ENCODE measurements at regions not wholly inside any gene's neighbourhood (a gene's known extent, or its start where the extent isn't known, plus 50 kb on each side); places are given as distances from the start of the nearest gene placed in this dataset.

- POLR2A ChIA-PET, result no interaction called here
- DNase-seq (peak; percentile 66), ATAC-seq (peak; percentile 91)
- peaks cover 20% of the 10 kb centered on the region for H3K4me1 Mint-ChIP-seq (ENCODE audit: low read depth)
- peak overlapping the region; percentile 87 for H3K27ac Mint-ChIP-seq
- H3K4me3 Mint-ChIP-seq, result peak overlapping the region; percentile 64
- peaks cover 14% of the 10 kb centered on the region for H3K36me3 Mint-ChIP-seq (ENCODE audit: low read depth)
- H3K27me3 Mint-ChIP-seq (ENCODE audit: low read depth), result no peaks in the 10 kb centered on the region
- peaks cover 25% of the 10 kb centered on the region for H3K9me3 Mint-ChIP-seq (ENCODE audit: insufficient read depth)
- CTCF ChIA-PET, result interaction anchor here (0.7 to 1.1 kb wide), 2 partner anchors 56 to 82 kb away, joined by 3 read pairs; no protein-coding TSS in a partner anchor
Measured at GRCh38 chr18:38940863-38941531, 1375.4 kb upstream of the CELF4 start.

DNA sequence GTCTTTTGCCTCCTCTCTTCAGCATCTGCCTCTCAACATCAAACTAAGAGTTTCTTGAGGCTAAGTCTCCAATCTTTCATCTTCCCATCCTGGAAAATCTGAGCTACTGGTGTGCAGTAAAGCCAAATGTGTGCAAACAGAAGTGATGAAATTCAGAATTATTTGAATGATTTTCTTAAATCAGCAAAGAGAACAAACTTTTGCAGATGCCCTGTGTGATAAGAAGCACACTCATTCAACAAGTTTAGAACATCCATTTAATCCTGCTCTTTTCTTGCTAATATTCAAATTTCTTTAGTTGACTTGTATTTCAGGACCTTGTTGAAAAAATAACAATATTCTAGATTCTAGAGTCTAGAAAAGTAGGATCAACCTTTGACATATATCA lies 1374.9 kb upstream of the CELF4 start:
- H3K36me3 Mint-ChIP-seq (ENCODE audit: low read depth), result peaks cover 14% of the 10 kb centered on the region
- POLR2A ChIA-PET, result no interaction called here
- H3K27ac Mint-ChIP-seq, result peak overlapping the region; percentile 87
- peaks cover 20% of the 10 kb centered on the region for H3K4me1 Mint-ChIP-seq (ENCODE audit: low read depth)
- DNase-seq (no peak), ATAC-seq (no peak)
- H3K27me3 Mint-ChIP-seq (ENCODE audit: low read depth), result no peaks in the 10 kb centered on the region
- peaks cover 25% of the 10 kb centered on the region for H3K9me3 Mint-ChIP-seq (ENCODE audit: insufficient read depth)
- H3K4me3 Mint-ChIP-seq, result no peak overlapping the region
- CTCF ChIA-PET, result interaction anchor here (1.1 kb wide), 1 partner anchor 83 kb away, joined by 3 read pairs; no protein-coding TSS in a partner anchor

- H3K27me3 Mint-ChIP-seq (ENCODE audit: low read depth), result no peaks in the 10 kb centered on the region
- H3K9me3 Mint-ChIP-seq (ENCODE audit: insufficient read depth), result peaks cover 7% of the 10 kb centered on the region
- DNase-seq (no peak), ATAC-seq (no peak)
- ChIA-PET CTCF (no interaction called here), POLR2A (no interaction called here)
- no peaks in the 10 kb centered on the region for H3K36me3 Mint-ChIP-seq (ENCODE audit: low read depth)
- H3K27ac Mint-ChIP-seq, result no peak overlapping the region
- no peak overlapping the region for H3K4me3 Mint-ChIP-seq
- no peaks in the 10 kb centered on the region for H3K4me1 Mint-ChIP-seq (ENCODE audit: low read depth)
Measured at GRCh38 chr18:38933910-38934510, 1368.4 kb upstream of the CELF4 start.

DNA sequence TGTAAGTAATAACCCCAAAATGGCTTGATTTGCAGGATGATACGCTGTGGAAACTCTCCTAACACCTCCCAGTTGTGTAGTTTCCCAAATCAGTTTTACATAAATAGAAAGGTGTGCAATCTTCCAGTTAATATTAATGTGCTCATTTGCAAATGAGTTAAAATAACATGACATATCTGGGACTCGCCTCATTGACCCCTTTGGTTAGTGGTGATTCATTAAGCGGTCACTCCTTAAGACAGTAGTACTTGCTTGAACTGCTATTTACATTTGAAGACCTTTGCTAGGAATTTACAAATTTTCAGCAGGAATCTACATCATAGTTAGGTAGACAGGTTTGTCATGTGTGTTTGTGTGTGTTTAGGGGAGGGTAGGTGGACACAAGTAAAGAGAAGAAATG lies 1367.7 kb upstream of the CELF4 start:
- no peak for DNase-seq
- Mint-ChIP-seq H3K9me3 (ENCODE audit: insufficient read depth) (no peaks in the 10 kb centered on the region), H3K36me3 (ENCODE audit: low read depth) (no peaks in the 10 kb centered on the region), H3K4me3 (no peak overlapping the region), H3K4me1 (ENCODE audit: low read depth) (no peaks in the 10 kb centered on the region), H3K27me3 (ENCODE audit: low read depth) (no peaks in the 10 kb centered on the region), H3K27ac (no peak overlapping the region)
- no peak for ATAC-seq
- POLR2A ChIA-PET, result no interaction called here
- CTCF ChIA-PET, result no interaction called here

GRCh38 chr18:38932752-38933151 lies 1367.2 kb upstream of the CELF4 start:
- Mint-ChIP-seq H3K27me3 (ENCODE audit: low read depth) (no peaks in the 10 kb centered on the region), H3K36me3 (ENCODE audit: low read depth) (no peaks in the 10 kb centered on the region), H3K27ac (no peak overlapping the region), H3K9me3 (ENCODE audit: insufficient read depth) (no peaks in the 10 kb centered on the region), H3K4me3 (no peak overlapping the region), H3K4me1 (ENCODE audit: low read depth) (no peaks in the 10 kb centered on the region)
- ATAC-seq (no peak), DNase-seq (no peak)
- CTCF ChIA-PET, result no interaction called here
- POLR2A ChIA-PET, result no interaction called here

GRCh38 chr18:38931754-38932050 lies 1366.1 kb upstream of the CELF4 start:
- Mint-ChIP-seq H3K27ac (no peak overlapping the region), H3K4me1 (ENCODE audit: low read depth) (no peaks in the 10 kb centered on the region), H3K36me3 (ENCODE audit: low read depth) (no peaks in the 10 kb centered on the region), H3K27me3 (ENCODE audit: low read depth) (no peaks in the 10 kb centered on the region), H3K9me3 (ENCODE audit: insufficient read depth) (no peaks in the 10 kb centered on the region), H3K4me3 (no peak overlapping the region)
- DNase-seq (no peak), ATAC-seq (no peak)
- ChIA-PET POLR2A (no interaction called here), CTCF (no interaction called here)

GRCh38 chr18:38930881-38931753 lies 1365.5 kb upstream of the CELF4 start:
- Mint-ChIP-seq H3K9me3 (ENCODE audit: insufficient read depth) (no peaks in the 10 kb centered on the region), H3K4me1 (ENCODE audit: low read depth) (no peaks in the 10 kb centered on the region), H3K36me3 (ENCODE audit: low read depth) (no peaks in the 10 kb centered on the region), H3K4me3 (no peak overlapping the region), H3K27ac (no peak overlapping the region), H3K27me3 (ENCODE audit: low read depth) (no peaks in the 10 kb centered on the region)
- ATAC-seq (no peak), DNase-seq (no peak)
- CTCF ChIA-PET, result no interaction called here
- POLR2A ChIA-PET, result no interaction called here

GRCh38 chr18:38923540-38923939 lies 1357.9 kb upstream of the CELF4 start:
- Mint-ChIP-seq H3K27ac (no peak overlapping the region), H3K9me3 (ENCODE audit: insufficient read depth) (peaks cover 5% of the 10 kb centered on the region), H3K27me3 (ENCODE audit: low read depth) (no peaks in the 10 kb centered on the region), H3K4me3 (no peak overlapping the region), H3K4me1 (ENCODE audit: low read depth) (no peaks in the 10 kb centered on the region), H3K36me3 (ENCODE audit: low read depth) (no peaks in the 10 kb centered on the region)
- CTCF ChIA-PET, result no interaction called here
- ATAC-seq (no peak), DNase-seq (no peak)
- POLR2A ChIA-PET, result no interaction called here

GRCh38 chr18:38923126-38923525 lies 1357.5 kb upstream of the CELF4 start:
- no peak for DNase-seq
- no peaks in the 10 kb centered on the region for H3K27me3 Mint-ChIP-seq (ENCODE audit: low read depth)
- CTCF ChIA-PET, result no interaction called here
- H3K4me1 Mint-ChIP-seq (ENCODE audit: low read depth), result no peaks in the 10 kb centered on the region
- ATAC-seq, result no peak
- POLR2A ChIA-PET, result no interaction called here
- H3K4me3 Mint-ChIP-seq, result no peak overlapping the region
- no peaks in the 10 kb centered on the region for H3K36me3 Mint-ChIP-seq (ENCODE audit: low read depth)
- peaks cover 5% of the 10 kb centered on the region for H3K9me3 Mint-ChIP-seq (ENCODE audit: insufficient read depth)
- H3K27ac Mint-ChIP-seq, result no peak overlapping the region

- Mint-ChIP-seq H3K27me3 (ENCODE audit: low read depth) (no peaks in the 10 kb centered on the region), H3K27ac (no peak overlapping the region), H3K36me3 (ENCODE audit: low read depth) (no peaks in the 10 kb centered on the region), H3K4me3 (no peak overlapping the region), H3K9me3 (ENCODE audit: insufficient read depth) (no peaks in the 10 kb centered on the region), H3K4me1 (ENCODE audit: low read depth) (no peaks in the 10 kb centered on the region)
- DNase-seq, result no peak
- ChIA-PET CTCF (no interaction called here), POLR2A (no interaction called here)
- ATAC-seq, result no peak
Measured at GRCh38 chr18:38909972-38910371, 1344.4 kb upstream of the CELF4 start.

- no peaks in the 10 kb centered on the region for H3K9me3 Mint-ChIP-seq (ENCODE audit: insufficient read depth)
- no peaks in the 10 kb centered on the region for H3K36me3 Mint-ChIP-seq (ENCODE audit: low read depth)
- ChIA-PET CTCF (no interaction called here), POLR2A (no interaction called here)
- no peak overlapping the region for H3K4me3 Mint-ChIP-seq
- no peaks in the 10 kb centered on the region for H3K27me3 Mint-ChIP-seq (ENCODE audit: low read depth)
- ATAC-seq (no peak), DNase-seq (no peak)
- no peaks in the 10 kb centered on the region for H3K4me1 Mint-ChIP-seq (ENCODE audit: low read depth)
- H3K27ac Mint-ChIP-seq, result no peak overlapping the region
Measured at GRCh38 chr18:38902796-38903195, 1337.2 kb upstream of the CELF4 start.

DNA sequence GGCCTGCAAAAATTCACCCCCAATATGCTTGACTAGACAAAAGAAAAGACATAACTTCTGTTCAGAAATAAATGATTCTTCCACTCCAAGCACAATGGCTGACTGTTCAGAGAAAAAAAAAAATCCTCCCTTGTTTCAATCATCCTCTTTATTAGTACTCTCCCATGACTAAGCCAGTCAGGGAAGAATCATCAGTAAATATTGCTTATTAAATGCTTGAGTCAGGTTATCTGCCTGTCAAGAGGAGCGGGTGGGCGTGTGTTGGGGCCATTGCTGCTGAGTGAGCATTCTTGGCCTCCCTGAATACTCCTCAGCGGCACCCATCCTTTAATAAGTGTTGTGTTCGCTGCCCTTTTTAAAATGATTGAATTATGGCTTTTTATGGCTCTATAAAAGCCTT lies 1334.8 kb upstream of the CELF4 start:
- no peak for ATAC-seq
- ChIA-PET CTCF (no interaction called here), POLR2A (no interaction called here)
- no peaks in the 10 kb centered on the region for H3K4me1 Mint-ChIP-seq (ENCODE audit: low read depth)
- no peak overlapping the region for H3K4me3 Mint-ChIP-seq
- H3K27ac Mint-ChIP-seq, result no peak overlapping the region
- H3K27me3 Mint-ChIP-seq (ENCODE audit: low read depth), result no peaks in the 10 kb centered on the region
- no peaks in the 10 kb centered on the region for H3K36me3 Mint-ChIP-seq (ENCODE audit: low read depth)
- H3K9me3 Mint-ChIP-seq (ENCODE audit: insufficient read depth), result no peaks in the 10 kb centered on the region
- no peak for DNase-seq
